ENCODE measurements at regions not wholly inside any gene's neighbourhood (a gene's known extent, or its start where the extent isn't known, plus 50 kb on each side); places are given as distances from the start of the nearest gene placed in this dataset.

DNA sequence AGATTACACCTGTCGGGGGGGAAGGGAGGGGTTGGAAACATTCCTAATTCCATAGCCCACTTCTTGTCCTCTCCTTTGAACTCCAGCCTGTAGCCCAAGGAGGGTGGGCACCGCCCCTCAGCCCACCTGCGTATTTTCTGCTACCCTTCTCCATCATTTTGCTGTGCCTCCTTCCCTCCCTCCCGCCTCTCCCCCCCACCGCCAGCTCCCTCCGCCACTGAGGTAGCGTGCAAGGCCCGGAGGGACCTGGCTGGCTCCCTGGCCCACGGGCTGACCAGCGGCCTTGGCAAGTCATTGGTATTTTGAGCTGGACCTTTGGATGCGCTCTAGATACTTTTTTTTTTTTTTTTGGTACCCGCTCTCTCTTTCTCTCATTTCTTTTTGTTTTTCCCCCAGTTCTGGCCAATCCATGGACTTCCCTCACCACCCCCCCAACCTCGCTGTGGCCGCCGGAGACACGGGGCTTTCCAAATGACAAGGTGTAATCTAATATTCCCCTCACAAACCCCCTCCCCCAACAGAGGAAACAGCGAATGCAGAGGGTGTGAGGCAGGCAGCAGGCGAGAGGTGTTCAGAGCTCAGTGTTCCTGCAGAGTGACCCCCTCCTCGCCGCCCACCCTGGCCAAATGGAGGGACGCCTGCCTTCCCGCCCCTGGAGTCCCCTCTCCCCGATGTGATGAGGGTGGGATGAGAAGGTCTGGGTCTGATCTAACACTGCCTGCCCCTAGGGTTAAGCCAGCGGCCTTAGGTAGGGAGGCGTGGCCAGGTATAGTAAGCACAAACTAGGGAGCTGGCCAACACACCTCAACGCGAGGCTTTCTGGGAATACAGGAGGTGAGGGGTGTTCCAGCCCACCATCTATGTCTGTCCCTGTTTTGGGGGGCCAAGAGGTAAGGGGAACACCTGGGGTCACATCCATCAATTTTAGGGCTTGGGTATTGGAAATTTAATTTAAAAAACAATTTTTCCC is 89.2 kb downstream of the PTPRS start:
- TF ChIP-seq, protein P1, sequence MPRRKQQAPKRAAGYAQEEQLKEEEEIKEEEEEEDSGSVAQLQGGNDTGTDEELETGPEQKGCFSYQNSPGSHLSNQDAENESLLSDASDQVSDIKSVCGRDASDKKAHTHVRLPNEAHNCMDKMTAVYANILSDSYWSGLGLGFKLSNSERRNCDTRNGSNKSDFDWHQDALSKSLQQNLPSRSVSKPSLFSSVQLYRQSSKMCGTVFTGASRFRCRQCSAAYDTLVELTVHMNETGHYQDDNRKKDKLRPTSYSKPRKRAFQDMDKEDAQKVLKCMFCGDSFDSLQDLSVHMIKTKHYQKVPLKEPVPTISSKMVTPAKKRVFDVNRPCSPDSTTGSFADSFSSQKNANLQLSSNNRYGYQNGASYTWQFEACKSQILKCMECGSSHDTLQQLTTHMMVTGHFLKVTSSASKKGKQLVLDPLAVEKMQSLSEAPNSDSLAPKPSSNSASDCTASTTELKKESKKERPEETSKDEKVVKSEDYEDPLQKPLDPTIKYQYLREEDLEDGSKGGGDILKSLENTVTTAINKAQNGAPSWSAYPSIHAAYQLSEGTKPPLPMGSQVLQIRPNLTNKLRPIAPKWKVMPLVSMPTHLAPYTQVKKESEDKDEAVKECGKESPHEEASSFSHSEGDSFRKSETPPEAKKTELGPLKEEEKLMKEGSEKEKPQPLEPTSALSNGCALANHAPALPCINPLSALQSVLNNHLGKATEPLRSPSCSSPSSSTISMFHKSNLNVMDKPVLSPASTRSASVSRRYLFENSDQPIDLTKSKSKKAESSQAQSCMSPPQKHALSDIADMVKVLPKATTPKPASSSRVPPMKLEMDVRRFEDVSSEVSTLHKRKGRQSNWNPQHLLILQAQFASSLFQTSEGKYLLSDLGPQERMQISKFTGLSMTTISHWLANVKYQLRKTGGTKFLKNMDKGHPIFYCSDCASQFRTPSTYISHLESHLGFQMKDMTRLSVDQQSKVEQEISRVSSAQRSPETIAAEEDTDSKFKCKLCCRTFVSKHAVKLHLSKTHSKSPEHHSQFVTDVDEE (CRISPR knock-in tag; IDR thresholded peaks at IDR 0.05): no peak
- TF ChIP-seq PPARA (CRISPR knock-in tag; IDR thresholded peaks at IDR 0.05; ENCODE audit: borderline replicate concordance) (no peak), ZFP30 (CRISPR knock-in tag; IDR thresholded peaks at IDR 0.05) (no peak), ISL1 (CRISPR knock-in tag; IDR thresholded peaks at IDR 0.05) (no peak), TCF4 (CRISPR knock-in tag; IDR thresholded peaks at IDR 0.05; ENCODE audit: borderline replicate concordance) (no peak), ZNF8 (CRISPR knock-in tag; IDR thresholded peaks at IDR 0.05) (no peak), TOX (CRISPR knock-in tag; IDR thresholded peaks at IDR 0.05; ENCODE audit: borderline replicate concordance) (no peak), ARNTL (CRISPR knock-in tag; IDR thresholded peaks at IDR 0.05; ENCODE audit: borderline replicate concordance, low read depth) (no peak), SNAI2 (CRISPR knock-in tag; IDR thresholded peaks at IDR 0.05) (no peak), GLIS3 (CRISPR knock-in tag; IDR thresholded peaks at IDR 0.05) (no peak), ZNF70 (CRISPR knock-in tag; IDR thresholded peaks at IDR 0.05) (no peak)
- TF ChIP-seq, protein P2, sequence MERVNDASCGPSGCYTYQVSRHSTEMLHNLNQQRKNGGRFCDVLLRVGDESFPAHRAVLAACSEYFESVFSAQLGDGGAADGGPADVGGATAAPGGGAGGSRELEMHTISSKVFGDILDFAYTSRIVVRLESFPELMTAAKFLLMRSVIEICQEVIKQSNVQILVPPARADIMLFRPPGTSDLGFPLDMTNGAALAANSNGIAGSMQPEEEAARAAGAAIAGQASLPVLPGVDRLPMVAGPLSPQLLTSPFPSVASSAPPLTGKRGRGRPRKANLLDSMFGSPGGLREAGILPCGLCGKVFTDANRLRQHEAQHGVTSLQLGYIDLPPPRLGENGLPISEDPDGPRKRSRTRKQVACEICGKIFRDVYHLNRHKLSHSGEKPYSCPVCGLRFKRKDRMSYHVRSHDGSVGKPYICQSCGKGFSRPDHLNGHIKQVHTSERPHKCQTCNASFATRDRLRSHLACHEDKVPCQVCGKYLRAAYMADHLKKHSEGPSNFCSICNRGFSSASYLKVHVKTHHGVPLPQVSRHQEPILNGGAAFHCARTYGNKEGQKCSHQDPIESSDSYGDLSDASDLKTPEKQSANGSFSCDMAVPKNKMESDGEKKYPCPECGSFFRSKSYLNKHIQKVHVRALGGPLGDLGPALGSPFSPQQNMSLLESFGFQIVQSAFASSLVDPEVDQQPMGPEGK (CRISPR knock-in tag; IDR thresholded peaks at IDR 0.05; ENCODE audit: borderline replicate concordance): no peak
